ENCODE measurements at regions not wholly inside any gene's neighbourhood (a gene's known extent, or its start where the extent isn't known, plus 50 kb on each side); places are given as distances from the start of the nearest gene placed in this dataset.

GRCh38 chr4:100605144-100605543, 87.3 kb upstream of the EMCN start:
- H3K36me3 Mint-ChIP-seq (ENCODE audit: low read depth) = no peaks in the 10 kb centered on the region
- H3K27me3 Mint-ChIP-seq (ENCODE audit: low read depth, poor library complexity) = no peaks in the 10 kb centered on the region
- H3K27ac Mint-ChIP-seq = no peak overlapping the region
- H3K9me3 Mint-ChIP-seq = peaks cover 7% of the 10 kb centered on the region
- H3K4me1 Mint-ChIP-seq = no peaks in the 10 kb centered on the region
- DNase-seq = no peak
- no peak for TF ChIP-seq CTCF (IDR thresholded peaks at IDR 0.05)
- H3K4me3 Mint-ChIP-seq = no peak overlapping the region

GRCh38 chr4:100593935-100594334, 76.1 kb upstream of the EMCN start:
- DNase-seq = no peak
- H3K27ac Mint-ChIP-seq = no peak overlapping the region
- no peak overlapping the region for H3K4me3 Mint-ChIP-seq
- TF ChIP-seq CTCF (IDR thresholded peaks at IDR 0.05) = no peak
- no peaks in the 10 kb centered on the region for H3K27me3 Mint-ChIP-seq (ENCODE audit: low read depth, poor library complexity)
- H3K4me1 Mint-ChIP-seq = no peaks in the 10 kb centered on the region
- H3K9me3 Mint-ChIP-seq = no peaks in the 10 kb centered on the region
- H3K36me3 Mint-ChIP-seq (ENCODE audit: low read depth) = no peaks in the 10 kb centered on the region

- H3K27ac Mint-ChIP-seq = no peak overlapping the region
- no peaks in the 10 kb centered on the region for H3K9me3 Mint-ChIP-seq
- no peaks in the 10 kb centered on the region for H3K36me3 Mint-ChIP-seq (ENCODE audit: low read depth)
- H3K27me3 Mint-ChIP-seq (ENCODE audit: low read depth, poor library complexity) = peaks cover 2% of the 10 kb centered on the region
- no peak overlapping the region for H3K4me3 Mint-ChIP-seq
- H3K4me1 Mint-ChIP-seq = peaks cover 5% of the 10 kb centered on the region
- DNase-seq = no peak
- TF ChIP-seq CTCF (IDR thresholded peaks at IDR 0.05) = no peak
Measured at GRCh38 chr4:100591161-100591876, 73.5 kb upstream of the EMCN start.

- Mint-ChIP-seq H3K27ac (no peak overlapping the region), H3K4me1 (peaks cover 5% of the 10 kb centered on the region), H3K4me3 (no peak overlapping the region), H3K36me3 (ENCODE audit: low read depth) (no peaks in the 10 kb centered on the region), H3K27me3 (ENCODE audit: low read depth, poor library complexity) (peaks cover 2% of the 10 kb centered on the region), H3K9me3 (no peaks in the 10 kb centered on the region)
- no peak for TF ChIP-seq CTCF (IDR thresholded peaks at IDR 0.05)
- no peak for DNase-seq
Measured at GRCh38 chr4:100590325-100590724, 72.5 kb upstream of the EMCN start.

GRCh38 chr4:100588076-100588475, 70.3 kb upstream of the EMCN start:
- Mint-ChIP-seq H3K27me3 (ENCODE audit: low read depth, poor library complexity) (peaks cover 2% of the 10 kb centered on the region), H3K9me3 (no peaks in the 10 kb centered on the region)
- no peak for TF ChIP-seq CTCF (IDR thresholded peaks at IDR 0.05)

GRCh38 chr4:100582146-100582545, 64.3 kb upstream of the EMCN start:
- no peaks in the 10 kb centered on the region for H3K9me3 Mint-ChIP-seq
- peaks cover under 1% of the 10 kb centered on the region for H3K27me3 Mint-ChIP-seq (ENCODE audit: low read depth, poor library complexity)
- H3K4me1 Mint-ChIP-seq = peaks cover 19% of the 10 kb centered on the region
- H3K36me3 Mint-ChIP-seq (ENCODE audit: low read depth) = no peaks in the 10 kb centered on the region
- H3K4me3 Mint-ChIP-seq = peak overlapping the region; percentile 10
- peak overlapping the region; percentile 26 for H3K27ac Mint-ChIP-seq
- TF ChIP-seq CTCF (IDR thresholded peaks at IDR 0.05) = no peak
- DNase-seq = peak; percentile 15

More at GRCh38 chr4:100588076-100588475, 70.3 kb upstream of the EMCN start:
- H3K36me3 Mint-ChIP-seq (ENCODE audit: low read depth) = no peaks in the 10 kb centered on the region
- no peak overlapping the region for H3K4me3 Mint-ChIP-seq
- H3K4me1 Mint-ChIP-seq = peaks cover 5% of the 10 kb centered on the region
- DNase-seq = no peak
- no peak overlapping the region for H3K27ac Mint-ChIP-seq

All from nephron progenitor cell (in vitro differentiated cells).